A549 (cell line): ENCODE measurements at regions not wholly inside any gene's neighbourhood (a gene's known extent, or its start where the extent isn't known, plus 50 kb on each side); places are given as distances from the start of the nearest gene placed in this dataset.

Experiments used
- BHLHE40 ChIP-seq: IDR thresholded peaks from 2 replicates; pipeline ENCODE4 v1.6.1; 2012; ENCODE audit warnings: low read depth, low read length, inconsistent platforms
- CTCF ChIP-seq: fragments of >200 bp; sonication (Bioruptor Twin); formaldehyde crosslinking; IDR thresholded peaks from 3 replicates; pipeline ENCODE4 v1.5.1; 2016
- MAX ChIP-seq: IDR thresholded peaks from 2 replicates; pipeline ENCODE4 v1.6.1; 2012
- POLR2A ChIP-seq: IDR thresholded peaks from 2 replicates; pipeline ENCODE4 v1.6.1; 2012; ENCODE audit warnings: mild to moderate bottlenecking, low read length
- ZC3H11A ChIP-seq: fragments of 450-650 bp; IDR thresholded peaks from 2 replicates; pipeline ENCODE4 v1.6.1; 2014; ENCODE audit warnings: antibody characterized with exemption, mild to moderate bottlenecking

- TF ChIP-seq POLR2A (no peak), MAX (no peak), ZC3H11A (no peak), CTCF (no peak), BHLHE40 (no peak)
These were observed 199.3 kb upstream of the GOLIM4 start for GRCh38 chr3:168295027-168295426.
